ENCODE measurements at regions not wholly inside any gene's neighbourhood (a gene's known extent, or its start where the extent isn't known, plus 50 kb on each side); places are given as distances from the start of the nearest gene placed in this dataset.

GRCh38 chr9:81468084-81468595, 221.2 kb downstream of the TLE1 start:
- no peak for TF ChIP-seq CTCF (IDR thresholded peaks at IDR 0.05)
- TF ChIP-seq POLR2A (IDR thresholded peaks at IDR 0.05), result no peak
- no peak for TF ChIP-seq EP300 (IDR thresholded peaks at IDR 0.05)
